ENCODE measurements at regions not wholly inside any gene's neighbourhood (a gene's known extent, or its start where the extent isn't known, plus 50 kb on each side); places are given as distances from the start of the nearest gene placed in this dataset. TPM values are rescaled to one million over a fixed set of nuclear protein-coding genes. Genes with fewer than 3 reads are reported as not detected.

DNA sequence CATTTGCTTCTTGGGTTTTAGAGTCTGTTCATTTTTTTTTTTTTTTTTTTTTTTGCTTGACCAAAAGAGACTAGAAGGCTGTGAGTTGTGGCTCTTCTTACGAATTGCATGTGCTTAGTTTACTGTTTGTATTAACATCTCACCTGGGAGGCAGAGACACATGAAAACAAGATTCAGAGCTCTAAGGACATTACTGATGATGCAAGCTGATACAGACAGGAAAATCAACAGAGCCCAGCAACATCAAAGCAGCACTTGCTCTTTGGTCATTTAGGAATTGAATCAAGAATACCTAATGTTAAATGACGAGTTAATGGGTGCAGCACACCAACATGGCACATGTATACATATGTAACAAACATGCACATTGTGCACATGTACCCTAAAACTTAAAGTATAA lies 55.7 kb upstream of the HS3ST5 start:
- H3K36me3 ChIP-seq (ENCODE audit: control insufficient read depth in 2 of 2, extremely low read depth in 1 of 2, insufficient read depth in 2 of 2, low read length in 2 of 2): no peaks in the 10 kb centered on the region
- CTCF ChIA-PET: no interaction called here
- POLR2A ChIA-PET: no interaction called here
- H3K79me2 ChIP-seq (ENCODE audit: control insufficient read depth, insufficient read depth, low read length): no peaks in the 10 kb centered on the region
- dilution Hi-C loops (cut with MboI; ENCODE audit: extremely low pct_ligation_motif_present, low sequenced_read_pairs): no loop called here
- DNase-seq (ENCODE audit: low read depth, low spot score) (no peak), FAIRE-seq (no peak)
- H2AFZ ChIP-seq (ENCODE audit: low read depth, low read length): no peak overlapping the region
- H3K9me1 ChIP-seq (replicated peaks; ENCODE audit: control insufficient read depth, extremely low read depth, insufficient read depth, low read length): no peaks in the 10 kb centered on the region
- TF ChIP-seq, protein P1, sequence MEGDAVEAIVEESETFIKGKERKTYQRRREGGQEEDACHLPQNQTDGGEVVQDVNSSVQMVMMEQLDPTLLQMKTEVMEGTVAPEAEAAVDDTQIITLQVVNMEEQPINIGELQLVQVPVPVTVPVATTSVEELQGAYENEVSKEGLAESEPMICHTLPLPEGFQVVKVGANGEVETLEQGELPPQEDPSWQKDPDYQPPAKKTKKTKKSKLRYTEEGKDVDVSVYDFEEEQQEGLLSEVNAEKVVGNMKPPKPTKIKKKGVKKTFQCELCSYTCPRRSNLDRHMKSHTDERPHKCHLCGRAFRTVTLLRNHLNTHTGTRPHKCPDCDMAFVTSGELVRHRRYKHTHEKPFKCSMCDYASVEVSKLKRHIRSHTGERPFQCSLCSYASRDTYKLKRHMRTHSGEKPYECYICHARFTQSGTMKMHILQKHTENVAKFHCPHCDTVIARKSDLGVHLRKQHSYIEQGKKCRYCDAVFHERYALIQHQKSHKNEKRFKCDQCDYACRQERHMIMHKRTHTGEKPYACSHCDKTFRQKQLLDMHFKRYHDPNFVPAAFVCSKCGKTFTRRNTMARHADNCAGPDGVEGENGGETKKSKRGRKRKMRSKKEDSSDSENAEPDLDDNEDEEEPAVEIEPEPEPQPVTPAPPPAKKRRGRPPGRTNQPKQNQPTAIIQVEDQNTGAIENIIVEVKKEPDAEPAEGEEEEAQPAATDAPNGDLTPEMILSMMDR (IDR thresholded peaks at IDR 0.05; ENCODE audit: extremely low read depth in 1 of 2, insufficient read depth in 1 of 2, low read depth in 1 of 2, low read length in 2 of 2): no peak
- TF ChIP-seq MYC (IDR thresholded peaks at IDR 0.05; ENCODE audit: low read depth, low read length): no peak
- TF ChIP-seq, protein P2, sequence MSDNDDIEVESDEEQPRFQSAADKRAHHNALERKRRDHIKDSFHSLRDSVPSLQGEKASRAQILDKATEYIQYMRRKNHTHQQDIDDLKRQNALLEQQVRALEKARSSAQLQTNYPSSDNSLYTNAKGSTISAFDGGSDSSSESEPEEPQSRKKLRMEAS (IDR thresholded peaks at IDR 0.05; ENCODE audit: insufficient read depth, insufficient read length): no peak
- no peak for TF ChIP-seq POLR2AphosphoS5 (IDR thresholded peaks at IDR 0.05; ENCODE audit: insufficient read depth, low read depth, low read length)
- TF ChIP-seq EZH2 (IDR thresholded peaks at IDR 0.05; ENCODE audit: borderline replicate concordance, low read depth, low read length, severe bottlenecking): no peak
- no peak for TF ChIP-seq JUN (IDR thresholded peaks at IDR 0.05; ENCODE audit: borderline replicate concordance, insufficient read depth, insufficient read length, low read depth)
- no peak for TF ChIP-seq POLR2A (IDR thresholded peaks at IDR 0.05; ENCODE audit: low read depth, low read length)
- TF ChIP-seq GATA2 (IDR thresholded peaks at IDR 0.05; ENCODE audit: insufficient read depth, insufficient read length, low read depth, low read length): no peak
- TF ChIP-seq FOS (IDR thresholded peaks at IDR 0.05; ENCODE audit: borderline replicate concordance, insufficient read depth, low read length): no peak
- H3K4me3 ChIP-seq (replicated peaks in 1 of 3; ENCODE audit: insufficient read depth in 1 of 3, low read depth in 1 of 3, low read length in 3 of 3): no peak overlapping the region
- no peaks in the 10 kb centered on the region for H3K4me1 ChIP-seq (ENCODE audit: control insufficient read depth, extremely low read depth, insufficient read depth, low read length)
- no peak overlapping the region for H3K9ac ChIP-seq (replicated peaks; ENCODE audit: extremely low read depth, insufficient read depth, low read length)
- no TSS peak for BruUV-seq (replicated peaks)
- no peak overlapping the region for H3K27ac ChIP-seq (ENCODE audit: insufficient read depth, low read depth, low read length)
- H3K9me3 ChIP-seq (replicated peaks; ENCODE audit: control insufficient read depth, insufficient read depth, low read length): no peaks in the 10 kb centered on the region
- no peaks in the 10 kb centered on the region for H3K27me3 ChIP-seq (ENCODE audit: control insufficient read depth in 2 of 2, insufficient read depth in 2 of 2, low read length in 2 of 2)
- intact Hi-C loops (cut with micrococcal nuclease): no loop called here
- no peaks in the 10 kb centered on the region for H4K20me1 ChIP-seq (replicated peaks; ENCODE audit: control insufficient read depth, extremely low read depth, insufficient read depth, low read length)
- H3K4me2 ChIP-seq (ENCODE audit: insufficient read depth, low read length): no peak overlapping the region

Small RNAs in the stretch of these regions (small RNA-seq; reads per million reads assigned to genes)
- not detected for gene AL606845.1 (ENCODE audit: insufficient read depth, insufficient read length, low read depth, low replicate concordance)
- not detected for gene RNU6-475P (ENCODE audit: insufficient read depth, insufficient read length, low read depth, low replicate concordance)
